K562 (cell line): ENCODE measurements at regions not wholly inside any gene's neighbourhood (a gene's known extent, or its start where the extent isn't known, plus 50 kb on each side); places are given as distances from the start of the nearest gene placed in this dataset.

Experiments used
- ATAC-seq: fragments of 200-7000 bp; cut with Tn5 transposase; 3 replicates; pipeline ENCODE4 v1.9.1; 2020; ENCODE audit warnings: moderate library complexity
- BruUV-seq: library from RNA; stranded (reverse); fragments of 400-500 nt; replicated peaks from 2 replicates; lab custom pipeline; 2021; lab: Mats Ljungman, UMichigan
- CTCF ChIA-PET: fragments of 300-600 bp; formaldehyde crosslinking; extraction: SDS; loops from one replicate; lab custom pipeline; 2021; ENCODE audit warnings: low intra/inter-chr PET ratio; lab: Yijun Ruan, JAX
- POLR2A ChIA-PET: fragments of 300-600, 350-650 bp; sonication (Branson Sonifier 250); formaldehyde crosslinking; extraction: SDS; loops from one replicate; lab custom pipeline; 2021; ENCODE audit warnings: antibody characterized with exemption, inconsistent platforms; lab: Yijun Ruan, JAX
- DNase-seq, 4 experiments: peaks; one replicate each; pipeline versions ENCODE4 v3.0.0 to v3.0.0-alpha.2; 2011 to 2018; ENCODE audit warnings: low spot score in 3 of 4, mixed read lengths in 3 of 4; ENCODE audit errors: extremely low read depth in 1 of 4
- FAIRE-seq: peaks from 2 replicates; lab custom pipeline; 2011; peaks lifted over from hg19 to GRCh38; lab: Jason Lieb, UNC
- H2AFZ ChIP-seq: 2 replicates; pipeline ENCODE4 v1.6.0; 2011; ENCODE audit warnings: low read depth, low read length, control low read depth, inconsistent platforms
- H3K27ac ChIP-seq: fragments of 200-600 bp; 3 replicates; pipeline ENCODE4 v1.8.0; 2011; ENCODE audit warnings: low read depth, mild to moderate bottlenecking, control low read depth, inconsistent platforms, low read length, moderate library complexity, mixed read lengths; ENCODE audit errors: extremely low read depth
- H3K27me3 ChIP-seq, 2 experiments: fragments of 300-600 bp in 1 of 2; 2 replicates in 1 of 2; 3 replicates in 1 of 2; pipeline versions ENCODE4 v1.6.0 to v1.8.0; 2011; ENCODE audit warnings: inconsistent platforms in 2 of 2, low read length in 2 of 2, mild to moderate bottlenecking in 1 of 2, mixed read lengths in 1 of 2, moderate library complexity in 1 of 2; ENCODE audit not compliant: control insufficient read depth in 2 of 2, insufficient read depth in 2 of 2
- H3K36me3 ChIP-seq: fragments of 300-600 bp; 3 replicates; pipeline ENCODE4 v1.8.0; 2011; ENCODE audit warnings: mild to moderate bottlenecking, low read length, inconsistent platforms; ENCODE audit not compliant: control insufficient read depth, insufficient read depth
- H3K4me1 ChIP-seq, 2 experiments: fragments of 200-600 bp in 1 of 2; replicated peaks in 1 of 2; 2 replicates in 1 of 2; 3 replicates in 1 of 2; pipeline versions ENCODE4 v1.5.1 to v1.8.0; 2011; ENCODE audit warnings: inconsistent platforms in 2 of 2, low read length in 2 of 2, mild to moderate bottlenecking in 1 of 2, mixed read lengths in 1 of 2, moderate library complexity in 1 of 2; ENCODE audit not compliant: control insufficient read depth in 2 of 2, insufficient read depth in 2 of 2
- H3K4me2 ChIP-seq: 2 replicates; pipeline ENCODE4 v1.6.1; 2011; ENCODE audit warnings: low read length, control low read depth, inconsistent platforms, mixed read lengths; ENCODE audit not compliant: insufficient read depth
- H3K4me3 ChIP-seq: fragments of 200-600 bp; sonication (generic), shearing (Covaris generic); 2 replicates; pipeline ENCODE4 v1.5.1; 2016; ENCODE audit warnings: control low read depth, inconsistent platforms
- H3K79me2 ChIP-seq: fragments of 200-600 bp; 3 replicates; pipeline ENCODE4 v1.8.0; 2011; ENCODE audit warnings: low read length, inconsistent platforms; ENCODE audit not compliant: control insufficient read depth, insufficient read depth
- H3K9ac ChIP-seq, 2 experiments: 2 replicates each; pipeline versions ENCODE4 v1.6.0 to v1.6.1; 2011; ENCODE audit warnings: low read depth in 2 of 2, low read length in 2 of 2, control low read depth in 1 of 2, inconsistent platforms in 1 of 2, mild to moderate bottlenecking in 1 of 2, mixed read lengths in 1 of 2; ENCODE audit not compliant: insufficient read depth in 1 of 2
- H3K9me1 ChIP-seq: one replicate; pipeline ENCODE4 v1.6.0; 2011; ENCODE audit warnings: inconsistent platforms, mild to moderate bottlenecking, low read length, moderate library complexity; ENCODE audit not compliant: control insufficient read depth, insufficient read depth
- H3K9me3 ChIP-seq: replicated peaks from 2 replicates; pipeline ENCODE4 v1.5.1; 2011; ENCODE audit warnings: low read depth, low read length, inconsistent platforms; ENCODE audit not compliant: control insufficient read depth, insufficient read depth
- H4K20me1 ChIP-seq: replicated peaks from 2 replicates; pipeline ENCODE4 v1.6.1; 2011; ENCODE audit warnings: low read length, inconsistent platforms, mixed read lengths; ENCODE audit not compliant: control insufficient read depth, insufficient read depth
- CHD4 ChIP-seq: fragments of 200-600 bp; sonication (generic); IDR thresholded peaks from 3 replicates; pipeline ENCODE4 v1.6.1; 2012; ENCODE audit warnings: low read depth, mild to moderate bottlenecking, mixed read lengths, low read length, inconsistent platforms; ENCODE audit not compliant: insufficient read depth, insufficient replicate concordance, poor library complexity, severe bottlenecking
- ESRRB ChIP-seq: fragments of 250-450 bp; sonication (Bioruptor Pico); IDR thresholded peaks from 2 replicates; pipeline ENCODE4 v1.5.0; 2020; ENCODE audit warnings: mild to moderate bottlenecking, moderate library complexity, borderline replicate concordance
- FOXJ2 ChIP-seq: fragments of 200-800 bp; sonication (Bioruptor generic); IDR thresholded peaks from 2 replicates; pipeline ENCODE4 v1.6.1; 2016; ENCODE audit warnings: missing genetic modification characterization, missing compliant biosample characterization
- GABPA ChIP-seq: fragments of 200-800 bp; sonication (Bioruptor generic); conservative IDR thresholded peaks from 2 replicates; pipeline ENCODE4 v1.6.1; 2016; ENCODE audit warnings: low read depth, missing genetic modification characterization, missing compliant biosample characterization
- NONO ChIP-seq, 2 experiments: fragments of 200-400 bp in 1 of 2; fragments of 450-650 bp in 1 of 2; formaldehyde crosslinking in 1 of 2; IDR thresholded peaks; 2 replicates each; pipeline ENCODE4 v1.6.1; 2017; ENCODE audit warnings: low read depth in 2 of 2, mild to moderate bottlenecking in 2 of 2, moderate library complexity in 2 of 2, low read length in 1 of 2
- SMARCC2 ChIP-seq: fragments of 450-650 bp; IDR thresholded peaks from 2 replicates; pipeline ENCODE4 v1.6.1; 2017; ENCODE audit warnings: antibody characterized with exemption, moderate library complexity, mild to moderate bottlenecking, low read depth
- SRSF7 ChIP-seq: fragments of 200-400 bp; formaldehyde crosslinking; optimal IDR thresholded peaks from 2 replicates; pipeline ENCODE3; 2017; ENCODE audit warnings: mild to moderate bottlenecking, low read depth, low read length
- TGIF2 ChIP-seq: sonication (generic); formaldehyde crosslinking; IDR thresholded peaks from 2 replicates; pipeline ENCODE4 v1.8.1; 2022; ENCODE audit warnings: mild to moderate bottlenecking, missing genetic modification reagents, moderate library complexity
- ZNF41 ChIP-seq: fragments of 250-450 bp; sonication (Bioruptor Pico); conservative IDR thresholded peaks from 2 replicates; pipeline ENCODE4 v1.4.0; 2020; ENCODE audit warnings: mild to moderate bottlenecking
- ZNF696 ChIP-seq: fragments of 250-450 bp; sonication (Bioruptor Pico); conservative IDR thresholded peaks from 2 replicates; pipeline ENCODE4 v1.4.0; 2020; ENCODE audit warnings: mild to moderate bottlenecking, moderate library complexity
- WGBS: fragments of 100-300 bp; shearing (Covaris generic); methylation state at CpG from one replicate; pipeline ENCODE4 v1.1.6; 2016; ENCODE audit warnings: low coverage, mixed read lengths; ENCODE audit not compliant: insufficient coverage; ENCODE audit errors: missing lambda C conversion rate; 5-methylcytosine and 5-hydroxymethylcytosine counted together
- in situ Hi-C: fragments of 300-500 bp; cut with MboI; formaldehyde crosslinking; loops from 4 replicates; pipeline ENCODE4 v1.15.0; 2018; ENCODE audit warnings: inconsistent platforms, mixed read lengths
- intact Hi-C: fragments of 100-400 bp; cut with micrococcal nuclease; formaldehyde crosslinking; loops from 2 replicates; pipeline ENCODE4 v1.14.2; 2022
- TF ChIP-seq, protein P1 (sequence below): fragments of 250-450 bp; sonication (Bioruptor Pico); IDR thresholded peaks from 2 replicates; pipeline ENCODE4 v1.4.0; 2020

- no peaks in the 10 kb centered on the region for H3K9me3 ChIP-seq
- intact Hi-C loops (no loop called here), in situ Hi-C loops (no loop called here)
- POLR2A ChIA-PET: no interaction called here
- no peaks in the 10 kb centered on the region for H3K4me1 ChIP-seq
- no peak overlapping the region for H3K4me2 ChIP-seq
- peaks cover 0 to 4% of the 10 kb centered on the region in 2 experiments; a peak in 1 of 5 replicates for H3K27me3 ChIP-seq
- TF ChIP-seq CHD4: no peak
- TF ChIP-seq SRSF7: no peak
- no peak for TF ChIP-seq ZNF696 (CRISPR knock-in tag)
- FAIRE-seq: no peak
- no peak for DNase-seq
- H3K79me2 ChIP-seq: no peaks in the 10 kb centered on the region
- WGBS: 2% methylated on average over 5 of the region's 6 CpGs
- no peaks in the 10 kb centered on the region for H3K9me1 ChIP-seq
- no peak overlapping the region for H3K9ac ChIP-seq
- no TSS peak for BruUV-seq
- no peak overlapping the region for H3K4me3 ChIP-seq
- H3K27ac ChIP-seq: no peak overlapping the region
- no peaks in the 10 kb centered on the region for H3K36me3 ChIP-seq
- ATAC-seq: no peak
- no peak overlapping the region for H2AFZ ChIP-seq
- no peaks in the 10 kb centered on the region for H4K20me1 ChIP-seq
- CTCF ChIA-PET: no interaction called here
These were observed 137.2 kb upstream of the GSC start for GRCh38 chr14:94906991-94907587.

GRCh38 chr14:94906577-94906976, 136.7 kb upstream of the GSC start:
- H3K9me3 ChIP-seq: no peaks in the 10 kb centered on the region
- BruUV-seq: no TSS peak
- H3K9me1 ChIP-seq: no peaks in the 10 kb centered on the region
- no peaks in the 10 kb centered on the region for H3K36me3 ChIP-seq
- H3K4me2 ChIP-seq: no peak overlapping the region
- H4K20me1 ChIP-seq: no peaks in the 10 kb centered on the region
- peaks cover 0 to 4% of the 10 kb centered on the region in 2 experiments; a peak in 1 of 5 replicates for H3K27me3 ChIP-seq
- H3K27ac ChIP-seq: no peak overlapping the region
- H3K79me2 ChIP-seq: no peaks in the 10 kb centered on the region
- ChIA-PET POLR2A (no interaction called here), CTCF (no interaction called here)
- no peak overlapping the region for H3K4me3 ChIP-seq
- no peak overlapping the region for H3K9ac ChIP-seq
- in situ Hi-C loops (no loop called here), intact Hi-C loops (no loop called here)
- 0% methylated on average over 3 of the region's 4 CpGs for WGBS
- ATAC-seq (no peak), FAIRE-seq (no peak), DNase-seq (no peak)
- H3K4me1 ChIP-seq: no peaks in the 10 kb centered on the region
- no peak overlapping the region for H2AFZ ChIP-seq
- no peak for TF ChIP-seq GABPA (tag)
- TF ChIP-seq ESRRB (CRISPR knock-in tag): no peak
- no peak for TF ChIP-seq FOXJ2 (tag)
- TF ChIP-seq, protein P1, sequence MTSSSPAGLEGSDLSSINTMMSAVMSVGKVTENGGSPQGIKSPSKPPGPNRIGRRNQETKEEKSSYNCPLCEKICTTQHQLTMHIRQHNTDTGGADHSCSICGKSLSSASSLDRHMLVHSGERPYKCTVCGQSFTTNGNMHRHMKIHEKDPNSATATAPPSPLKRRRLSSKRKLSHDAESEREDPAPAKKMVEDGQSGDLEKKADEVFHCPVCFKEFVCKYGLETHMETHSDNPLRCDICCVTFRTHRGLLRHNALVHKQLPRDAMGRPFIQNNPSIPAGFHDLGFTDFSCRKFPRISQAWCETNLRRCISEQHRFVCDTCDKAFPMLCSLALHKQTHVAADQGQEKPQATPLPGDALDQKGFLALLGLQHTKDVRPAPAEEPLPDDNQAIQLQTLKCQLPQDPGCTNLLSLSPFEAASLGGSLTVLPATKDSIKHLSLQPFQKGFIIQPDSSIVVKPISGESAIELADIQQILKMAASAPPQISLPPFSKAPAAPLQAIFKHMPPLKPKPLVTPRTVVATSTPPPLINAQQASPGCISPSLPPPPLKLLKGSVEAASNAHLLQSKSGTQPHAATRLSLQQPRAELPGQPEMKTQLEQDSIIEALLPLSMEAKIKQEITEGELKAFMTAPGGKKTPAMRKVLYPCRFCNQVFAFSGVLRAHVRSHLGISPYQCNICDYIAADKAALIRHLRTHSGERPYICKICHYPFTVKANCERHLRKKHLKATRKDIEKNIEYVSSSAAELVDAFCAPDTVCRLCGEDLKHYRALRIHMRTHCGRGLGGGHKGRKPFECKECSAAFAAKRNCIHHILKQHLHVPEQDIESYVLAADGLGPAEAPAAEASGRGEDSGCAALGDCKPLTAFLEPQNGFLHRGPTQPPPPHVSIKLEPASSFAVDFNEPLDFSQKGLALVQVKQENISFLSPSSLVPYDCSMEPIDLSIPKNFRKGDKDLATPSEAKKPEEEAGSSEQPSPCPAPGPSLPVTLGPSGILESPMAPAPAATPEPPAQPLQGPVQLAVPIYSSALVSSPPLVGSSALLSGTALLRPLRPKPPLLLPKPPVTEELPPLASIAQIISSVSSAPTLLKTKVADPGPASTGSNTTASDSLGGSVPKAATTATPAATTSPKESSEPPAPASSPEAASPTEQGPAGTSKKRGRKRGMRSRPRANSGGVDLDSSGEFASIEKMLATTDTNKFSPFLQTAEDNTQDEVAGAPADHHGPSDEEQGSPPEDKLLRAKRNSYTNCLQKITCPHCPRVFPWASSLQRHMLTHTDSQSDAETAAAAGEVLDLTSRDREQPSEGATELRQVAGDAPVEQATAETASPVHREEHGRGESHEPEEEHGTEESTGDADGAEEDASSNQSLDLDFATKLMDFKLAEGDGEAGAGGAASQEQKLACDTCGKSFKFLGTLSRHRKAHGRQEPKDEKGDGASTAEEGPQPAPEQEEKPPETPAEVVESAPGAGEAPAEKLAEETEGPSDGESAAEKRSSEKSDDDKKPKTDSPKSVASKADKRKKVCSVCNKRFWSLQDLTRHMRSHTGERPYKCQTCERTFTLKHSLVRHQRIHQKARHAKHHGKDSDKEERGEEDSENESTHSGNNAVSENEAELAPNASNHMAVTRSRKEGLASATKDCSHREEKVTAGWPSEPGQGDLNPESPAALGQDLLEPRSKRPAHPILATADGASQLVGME (CRISPR knock-in tag): no peak
- no peak for TF ChIP-seq ZNF41 (CRISPR knock-in tag)
- no peak for TF ChIP-seq SMARCC2
- TF ChIP-seq TGIF2 (CRISPR knock-in tag): no peak
- TF ChIP-seq NONO (IDR thresholded peaks at IDR 0.05; ENCODE audit: low read depth in 2 of 2, low read length in 1 of 2): no peak
